CD4-positive, alpha-beta T cell treated with Interleukin-12 subunit alpha and Interleukin-12 subunit beta, for 1 hour (primary cell): ENCODE measurements at regions not wholly inside any gene's neighbourhood (a gene's known extent, or its start where the extent isn't known, plus 50 kb on each side); places are given as distances from the start of the nearest gene placed in this dataset.
"Not testable (repeated sequence)": the region's sequence is repeated elsewhere in the genome, so short reads cannot be mapped to it uniquely, and the experiment has no call there.

Experiments
- DNase-seq: peaks from one replicate; pipeline ENCODE4 v3.0.0-alpha.2; 2020

GRCh38 chr19:37303591-37304171, 67.2 kb upstream of the ZNF527 start:
- no peak for DNase-seq

GRCh38 chr19:37304190-37304883, 66.6 kb upstream of the ZNF527 start:
- no peak for DNase-seq

- no peak for DNase-seq
These were observed 66.0 kb upstream of the ZNF527 start for GRCh38 chr19:37304884-37305255.

- DNase-seq, result no peak
These were observed 64.4 kb upstream of the ZNF527 start for GRCh38 chr19:37306383-37306963.

GRCh38 chr19:37309834-37310575, 60.9 kb upstream of the ZNF527 start:
- peak; percentile 51 for DNase-seq

GRCh38 chr19:37312531-37313334, 58.2 kb upstream of the ZNF527 start:
- DNase-seq, result peak; percentile 69

- no peak for DNase-seq
These were observed 57.6 kb upstream of the ZNF527 start for GRCh38 chr19:37313335-37313627.

- DNase-seq, result peak; percentile 96
These were observed 53.3 kb upstream of the ZNF527 start for GRCh38 chr19:37317403-37318209.

- not testable (repeated sequence) for DNase-seq
These were observed 49.9 kb upstream of the ZNF527 start for GRCh38 chr19:37320988-37321387.
